Prostate gland (tissue), 2 donors: ENCODE measurements at regions not wholly inside any gene's neighbourhood (a gene's known extent, or its start where the extent isn't known, plus 50 kb on each side); places are given as distances from the start of the nearest gene placed in this dataset.

Experiments
- DNase-seq: peaks from one replicate; pipeline ENCODE4 v3.0.0-alpha.2; 2019; ENCODE audit warnings: low spot score
- H3K27ac ChIP-seq, 2 donors: fragments of 200-600 bp; sonication (generic); 2 replicates each; pipeline ENCODE4 v1.5.1; 2017 to 2019
- H3K27me3 ChIP-seq: fragments of 200-600 bp; sonication (generic); replicated peaks from 2 replicates; pipeline ENCODE4 v1.5.1; 2019; ENCODE audit not compliant: insufficient read depth
- H3K36me3 ChIP-seq, 2 donors: fragments of 200-600 bp; sonication (generic); 1 replicate in 1 of 2; 2 replicates in 1 of 2; pipeline versions ENCODE4 v1.5.1 to v1.8.1; 2017 to 2019
- H3K4me1 ChIP-seq: fragments of 200-600 bp; sonication (generic); replicated peaks from 2 replicates; pipeline ENCODE4 v1.5.1; 2019
- H3K4me3 ChIP-seq, 2 donors: fragments of 200-600 bp; sonication (generic); 2 replicates each; pipeline ENCODE4 v1.5.1; 2017 to 2019
- H3K9me3 ChIP-seq: fragments of 200-600 bp; sonication (generic); 2 replicates; pipeline ENCODE4 v1.5.1; 2017
- POLR2A ChIP-seq: fragments of 450-650 bp; IDR thresholded peaks from one replicate; pipeline ENCODE4 v1.6.1; 2016; ENCODE audit warnings: antibody characterized with exemption, mild to moderate bottlenecking
- POLR2AphosphoS5 ChIP-seq: sonication (generic); formaldehyde crosslinking; IDR thresholded peaks from one replicate; pipeline ENCODE4 v1.6.1; 2017; ENCODE audit warnings: antibody characterized with exemption
- WGBS: methylation state at CpG from one replicate; pipeline ENCODE4 v1.1.5; 2018; 5-methylcytosine and 5-hydroxymethylcytosine counted together
- intact Hi-C: fragments of 100-400 bp; cut with DNase I; formaldehyde crosslinking; loops from one replicate; pipeline ENCODE4 v1.14.2; 2022
- TF ChIP-seq, protein P1 (sequence below), 4 experiments: fragments of 200-600 bp in 2 of 4; fragments of 450-650 bp in 2 of 4; sonication (generic) in 2 of 4; IDR thresholded peaks; 1 replicate in 3 of 4; 2 replicates in 1 of 4; pipeline ENCODE4 v1.5.1; 2016 to 2019; ENCODE audit warnings: antibody characterized with exemption in 4 of 4, mild to moderate bottlenecking in 2 of 4, moderate library complexity in 2 of 4

DNA sequence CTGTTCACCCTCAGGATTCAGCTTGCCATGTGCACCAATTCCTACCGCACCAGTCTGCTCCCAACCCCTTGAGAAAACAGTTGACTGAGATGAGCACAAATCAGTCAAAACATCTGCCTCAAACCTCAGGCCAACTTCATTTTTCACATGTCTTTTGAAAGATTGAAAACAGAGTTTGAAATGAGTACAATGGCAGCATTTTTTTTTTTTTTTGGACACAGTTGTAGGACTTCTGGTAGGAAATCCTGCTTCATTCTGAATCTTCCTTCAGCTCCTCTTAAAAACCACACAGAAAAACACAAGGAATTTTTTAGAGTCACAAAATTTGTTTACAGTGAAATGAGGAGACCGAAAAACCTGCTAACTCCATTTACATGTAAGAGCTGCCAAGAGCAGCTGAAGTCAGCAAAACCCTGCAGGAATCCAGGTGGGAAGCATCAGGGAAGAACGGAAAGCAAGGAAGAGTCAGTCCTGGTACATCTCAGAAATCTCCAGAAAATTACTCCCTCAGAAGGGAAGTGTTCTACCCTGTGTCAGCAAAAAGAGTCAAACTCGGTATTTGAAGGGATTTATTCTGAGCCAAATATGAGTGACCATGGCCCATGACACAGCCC, 100.3 kb upstream of the TMTC1 start:
- 62% methylated on average over 4 of the region's 4 CpGs for WGBS
- Histone ChIP-seq H3K4me1 (no peaks in the 10 kb centered on the region), H3K4me3 (no peak overlapping the region), H3K9me3 (no peaks in the 10 kb centered on the region), H3K27me3 (no peaks in the 10 kb centered on the region), H3K27ac (no peak overlapping the region), H3K36me3 (no peaks in the 10 kb centered on the region)
- DNase-seq = no peak
- intact Hi-C loops = loop anchor here (5.0 to 10.0 kb wide), 2 partner anchors 87 to 329 kb away; no protein-coding TSS in a partner anchor
- TF ChIP-seq POLR2AphosphoS5 (no peak), POLR2A (no peak)
- TF ChIP-seq, protein P1, sequence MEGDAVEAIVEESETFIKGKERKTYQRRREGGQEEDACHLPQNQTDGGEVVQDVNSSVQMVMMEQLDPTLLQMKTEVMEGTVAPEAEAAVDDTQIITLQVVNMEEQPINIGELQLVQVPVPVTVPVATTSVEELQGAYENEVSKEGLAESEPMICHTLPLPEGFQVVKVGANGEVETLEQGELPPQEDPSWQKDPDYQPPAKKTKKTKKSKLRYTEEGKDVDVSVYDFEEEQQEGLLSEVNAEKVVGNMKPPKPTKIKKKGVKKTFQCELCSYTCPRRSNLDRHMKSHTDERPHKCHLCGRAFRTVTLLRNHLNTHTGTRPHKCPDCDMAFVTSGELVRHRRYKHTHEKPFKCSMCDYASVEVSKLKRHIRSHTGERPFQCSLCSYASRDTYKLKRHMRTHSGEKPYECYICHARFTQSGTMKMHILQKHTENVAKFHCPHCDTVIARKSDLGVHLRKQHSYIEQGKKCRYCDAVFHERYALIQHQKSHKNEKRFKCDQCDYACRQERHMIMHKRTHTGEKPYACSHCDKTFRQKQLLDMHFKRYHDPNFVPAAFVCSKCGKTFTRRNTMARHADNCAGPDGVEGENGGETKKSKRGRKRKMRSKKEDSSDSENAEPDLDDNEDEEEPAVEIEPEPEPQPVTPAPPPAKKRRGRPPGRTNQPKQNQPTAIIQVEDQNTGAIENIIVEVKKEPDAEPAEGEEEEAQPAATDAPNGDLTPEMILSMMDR (IDR thresholded peaks at IDR 0.05) = no peak

DNA sequence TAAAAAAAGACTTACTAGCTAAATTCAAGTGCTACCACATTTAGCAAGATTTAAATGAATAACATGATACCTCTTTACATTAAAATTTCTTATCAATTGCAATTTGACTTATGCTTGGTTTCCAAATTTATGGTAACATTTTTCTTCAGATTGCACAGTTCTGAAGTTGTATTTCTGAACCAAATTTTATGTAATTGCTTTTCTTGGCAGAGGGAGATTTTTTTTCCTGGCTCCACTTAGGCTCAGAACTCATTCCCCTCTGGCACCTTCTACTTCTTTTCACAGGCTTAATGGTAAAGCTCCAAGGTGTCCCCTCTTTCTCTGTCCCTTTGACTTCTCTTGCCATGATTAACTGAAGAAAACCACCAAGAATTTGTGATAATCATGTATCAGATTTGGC, 99.8 kb upstream of the TMTC1 start:
- H3K27me3 ChIP-seq = no peaks in the 10 kb centered on the region
- no peak overlapping the region for H3K27ac ChIP-seq
- no peaks in the 10 kb centered on the region for H3K4me1 ChIP-seq
- H3K36me3 ChIP-seq = no peaks in the 10 kb centered on the region
- no peak overlapping the region for H3K4me3 ChIP-seq
- no peak for DNase-seq
- no peaks in the 10 kb centered on the region for H3K9me3 ChIP-seq
- TF ChIP-seq POLR2A (no peak), POLR2AphosphoS5 (no peak)
- TF ChIP-seq, protein P1 (IDR thresholded peaks at IDR 0.05) = no peak
- intact Hi-C loops = loop anchor here (5.0 to 10.0 kb wide), 2 partner anchors 86 to 329 kb away; no protein-coding TSS in a partner anchor

DNA sequence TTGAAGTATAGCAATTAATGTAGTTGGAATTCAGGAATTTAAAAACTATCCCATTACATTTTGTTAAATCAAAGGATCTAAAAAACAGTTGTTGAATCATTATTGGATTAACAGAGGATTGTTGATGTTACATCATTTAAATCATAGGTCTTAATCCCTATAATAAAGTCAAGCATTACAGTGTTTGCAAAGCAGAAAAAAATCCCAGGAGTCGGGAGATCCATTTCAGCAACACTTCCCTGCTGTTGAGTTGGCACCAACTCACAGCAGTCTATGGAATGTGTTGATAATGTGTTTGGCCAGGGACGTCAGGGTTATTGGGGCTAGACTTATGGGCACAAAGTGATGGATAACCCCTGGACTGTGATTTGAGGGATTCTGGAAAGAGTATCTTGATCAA, 99.1 kb upstream of the TMTC1 start:
- H3K27me3 ChIP-seq = no peaks in the 10 kb centered on the region
- no peaks in the 10 kb centered on the region for H3K9me3 ChIP-seq
- H3K36me3 ChIP-seq = no peaks in the 10 kb centered on the region
- intact Hi-C loops = loop anchor here (5.0 to 10.0 kb wide), 2 partner anchors 86 to 328 kb away; no protein-coding TSS in a partner anchor
- H3K4me3 ChIP-seq = no peak overlapping the region
- TF ChIP-seq POLR2A (no peak), POLR2AphosphoS5 (no peak)
- H3K4me1 ChIP-seq = no peaks in the 10 kb centered on the region
- no peak for DNase-seq
- 20% methylated on average over 2 of the region's 2 CpGs for WGBS
- no peak overlapping the region for H3K27ac ChIP-seq

DNA sequence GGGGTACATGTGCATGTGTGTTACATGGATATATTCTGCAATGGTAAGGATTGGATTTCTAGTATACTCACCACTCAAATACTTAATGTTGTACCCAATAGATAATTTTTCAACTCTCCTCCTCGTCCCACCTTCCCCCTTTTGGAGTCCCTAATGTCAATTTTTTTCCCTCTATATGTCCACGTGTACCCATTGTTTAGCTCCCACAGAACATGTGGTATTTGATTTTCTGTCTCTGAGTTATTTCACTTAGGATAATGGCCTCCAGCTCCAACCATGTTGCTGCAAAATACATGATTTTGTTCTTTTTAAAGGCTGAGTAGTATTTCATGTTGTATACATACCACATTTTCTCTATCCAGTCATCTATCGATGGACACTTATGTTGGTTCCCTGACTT, 97.2 kb upstream of the TMTC1 start:
- H3K9me3 ChIP-seq = no peaks in the 10 kb centered on the region
- H3K27me3 ChIP-seq = no peaks in the 10 kb centered on the region
- H3K4me1 ChIP-seq = no peaks in the 10 kb centered on the region
- no peak overlapping the region for H3K27ac ChIP-seq
- TF ChIP-seq POLR2A = no peak
- no peak for TF ChIP-seq POLR2AphosphoS5
- TF ChIP-seq, protein P1 (IDR thresholded peaks at IDR 0.05) = no peak
- WGBS = 87% methylated on average over 3 of the region's 3 CpGs
- intact Hi-C loops = loop anchor here (5.0 to 10.0 kb wide), 2 partner anchors 84 to 326 kb away; no protein-coding TSS in a partner anchor
- DNase-seq = no peak
- no peak overlapping the region for H3K4me3 ChIP-seq
- no peaks in the 10 kb centered on the region for H3K36me3 ChIP-seq

DNA sequence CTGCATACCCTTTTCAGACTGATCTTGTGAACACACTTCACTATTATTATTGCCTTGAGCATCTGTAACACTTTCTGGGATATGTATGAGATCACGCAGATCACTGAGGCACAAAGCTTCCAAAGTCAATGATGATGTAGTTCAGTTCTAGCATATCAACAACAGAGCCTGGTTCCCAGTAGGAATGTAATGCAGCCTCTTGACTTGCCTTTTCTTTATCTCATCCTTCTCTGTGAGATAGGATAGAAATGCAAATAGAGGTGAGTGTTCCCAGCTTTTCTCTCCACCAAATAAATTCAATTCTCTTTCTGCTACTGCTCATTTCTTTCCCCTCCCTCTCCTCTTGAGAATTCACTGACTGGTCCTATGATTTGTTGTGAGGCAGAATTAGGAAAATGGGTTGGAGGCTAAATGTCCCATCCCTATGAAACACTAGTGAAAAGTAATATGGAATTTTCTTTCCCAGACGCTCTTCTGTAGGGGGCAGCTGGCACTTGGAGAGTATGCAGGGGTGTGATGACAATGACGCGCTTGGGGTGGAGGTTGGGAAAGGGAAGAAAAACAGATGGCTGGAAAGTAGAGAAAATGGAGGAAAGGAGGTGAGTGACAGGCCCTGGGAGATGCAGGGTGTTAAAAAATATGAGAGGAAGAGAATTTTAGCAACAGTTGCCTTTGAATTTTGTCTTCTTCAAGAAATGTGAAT, 96.0 kb upstream of the TMTC1 start:
- Histone ChIP-seq H3K27me3 (no peaks in the 10 kb centered on the region), H3K27ac (no peak overlapping the region), H3K9me3 (no peaks in the 10 kb centered on the region), H3K4me3 (no peak overlapping the region), H3K4me1 (no peaks in the 10 kb centered on the region), H3K36me3 (no peaks in the 10 kb centered on the region)
- DNase-seq = no peak
- TF ChIP-seq POLR2A (no peak), POLR2AphosphoS5 (no peak)
- TF ChIP-seq, protein P1 (IDR thresholded peaks at IDR 0.05) = no peak
- intact Hi-C loops = loop anchor here (5.0 to 10.0 kb wide), 2 partner anchors 82 to 325 kb away; no protein-coding TSS in a partner anchor
- WGBS = 97% methylated on average over 4 of the region's 4 CpGs
